ENCODE measurements at regions not wholly inside any gene's neighbourhood (a gene's known extent, or its start where the extent isn't known, plus 50 kb on each side); places are given as distances from the start of the nearest gene placed in this dataset.

GRCh38 chr9:80294318-80294717 lies 722.6 kb downstream of the TLE4 start:
- DNase-seq: no peak

- DNase-seq: no peak
Observed at GRCh38 chr9:80292231-80292630, 720.5 kb downstream of the TLE4 start.

- DNase-seq: no peak
Observed at GRCh38 chr9:80285326-80285725, 713.6 kb downstream of the TLE4 start.

GRCh38 chr9:80282766-80283165 lies 711.0 kb downstream of the TLE4 start:
- DNase-seq: no peak

- no peak for DNase-seq
Observed at GRCh38 chr9:80259079-80259478, 687.3 kb downstream of the TLE4 start.

- no peak for DNase-seq
Observed at GRCh38 chr9:80251778-80252177, 680.0 kb downstream of the TLE4 start.

GRCh38 chr9:80242022-80242421 lies 670.3 kb downstream of the TLE4 start:
- DNase-seq: no peak

GRCh38 chr9:80235752-80236151 lies 664.0 kb downstream of the TLE4 start:
- no peak for DNase-seq

- no peak for DNase-seq
Observed at GRCh38 chr9:80233906-80234305, 662.1 kb downstream of the TLE4 start.

- DNase-seq: no peak
Observed at GRCh38 chr9:80233102-80233843, 661.5 kb downstream of the TLE4 start.

- DNase-seq: no peak
Observed at GRCh38 chr9:80231318-80232236, 659.8 kb downstream of the TLE4 start.

GRCh38 chr9:80223897-80224296 lies 652.1 kb downstream of the TLE4 start:
- DNase-seq: no peak

GRCh38 chr9:80222466-80223169 lies 650.9 kb downstream of the TLE4 start:
- no peak for DNase-seq

GRCh38 chr9:80218328-80218727 lies 646.6 kb downstream of the TLE4 start:
- no peak for DNase-seq

- DNase-seq: no peak
Observed at GRCh38 chr9:80213613-80214012, 641.8 kb downstream of the TLE4 start.

GRCh38 chr9:80208696-80209095 lies 636.9 kb downstream of the TLE4 start:
- DNase-seq: no peak

GRCh38 chr9:80204054-80204453 lies 632.3 kb downstream of the TLE4 start:
- no peak for DNase-seq

GRCh38 chr9:80197661-80198060 lies 625.9 kb downstream of the TLE4 start:
- DNase-seq: no peak

GRCh38 chr9:80191108-80191507 lies 619.3 kb downstream of the TLE4 start:
- no peak for DNase-seq

- no peak for DNase-seq
Observed at GRCh38 chr9:80188579-80188978, 616.8 kb downstream of the TLE4 start.

GRCh38 chr9:80185112-80185738 lies 613.5 kb downstream of the TLE4 start:
- DNase-seq: no peak

- no peak for DNase-seq
Observed at GRCh38 chr9:80177949-80178480, 606.2 kb downstream of the TLE4 start.
